HEK293 (cell line): ENCODE measurements at regions not wholly inside any gene's neighbourhood (a gene's known extent, or its start where the extent isn't known, plus 50 kb on each side); places are given as distances from the start of the nearest gene placed in this dataset.
"Not testable (repeated sequence)": the region's sequence is repeated elsewhere in the genome, so short reads cannot be mapped to it uniquely, and the experiment has no call there.

Experiments
- CTCF ChIP-seq: fragments of 450-650 bp; formaldehyde crosslinking; IDR thresholded peaks from 2 replicates; pipeline ENCODE4 v1.5.1; 2016; ENCODE audit warnings: missing biosample characterization, missing genetic modification characterization
- HOXC10 ChIP-seq: sonication (generic); formaldehyde crosslinking; IDR thresholded peaks from 2 replicates; pipeline ENCODE4 v1.8.1; 2023; ENCODE audit warnings: mild to moderate bottlenecking, missing genetic modification reagents
- MYNN ChIP-seq: fragments of 450-650 bp; formaldehyde crosslinking; IDR thresholded peaks from 2 replicates; pipeline ENCODE4 v1.5.1; 2016; ENCODE audit warnings: missing biosample characterization, missing genetic modification characterization, borderline replicate concordance
- PRDM1 ChIP-seq: fragments of 450-650 bp; formaldehyde crosslinking; IDR thresholded peaks from 2 replicates; pipeline ENCODE4; 2016; ENCODE audit warnings: missing biosample characterization, missing genetic modification characterization
- SALL2 ChIP-seq: fragments of 450-650 bp; formaldehyde crosslinking; IDR thresholded peaks from 2 replicates; pipeline ENCODE4 v1.5.0; 2017; ENCODE audit warnings: missing biosample characterization, mild to moderate bottlenecking, missing genetic modification characterization, borderline replicate concordance
- TSHZ1 ChIP-seq: fragments of 450-650 bp; formaldehyde crosslinking; IDR thresholded peaks from 2 replicates; pipeline ENCODE4 v1.5.1; 2016; ENCODE audit warnings: missing biosample characterization, missing genetic modification characterization, borderline replicate concordance
- ZNF175 ChIP-seq: fragments of 450-650 bp; formaldehyde crosslinking; IDR thresholded peaks from 2 replicates; pipeline ENCODE4 v1.5.1; 2016; ENCODE audit warnings: missing biosample characterization, missing genetic modification characterization
- ZNF23 ChIP-seq: fragments of 450-650 bp; formaldehyde crosslinking; IDR thresholded peaks from 2 replicates; pipeline ENCODE4 v1.5.1; 2016; ENCODE audit warnings: missing biosample characterization, missing genetic modification characterization, borderline replicate concordance

GRCh38 chr3:195976876-195977275 is 68.5 kb upstream of the TNK2 start:
- not testable (repeated sequence) for TF ChIP-seq ZNF23 (tag by site-specific recombination); ZNF175 (tag by site-specific recombination); HOXC10; SALL2 (tag by site-specific recombination); CTCF (tag by site-specific recombination); TSHZ1 (tag by site-specific recombination); PRDM1; MYNN
